HG02884 (cell line): ENCODE measurements at regions not wholly inside any gene's neighbourhood (a gene's known extent, or its start where the extent isn't known, plus 50 kb on each side); places are given as distances from the start of the nearest gene placed in this dataset.

Experiments used
- ATAC-seq: cut with Tn5 transposase; IDR thresholded peaks from one replicate; pipeline ENCODE4 v1.9.1; 2021; ENCODE audit warnings: mild to moderate bottlenecking, moderate library complexity; ENCODE audit not compliant: unreplicated experiment

DNA sequence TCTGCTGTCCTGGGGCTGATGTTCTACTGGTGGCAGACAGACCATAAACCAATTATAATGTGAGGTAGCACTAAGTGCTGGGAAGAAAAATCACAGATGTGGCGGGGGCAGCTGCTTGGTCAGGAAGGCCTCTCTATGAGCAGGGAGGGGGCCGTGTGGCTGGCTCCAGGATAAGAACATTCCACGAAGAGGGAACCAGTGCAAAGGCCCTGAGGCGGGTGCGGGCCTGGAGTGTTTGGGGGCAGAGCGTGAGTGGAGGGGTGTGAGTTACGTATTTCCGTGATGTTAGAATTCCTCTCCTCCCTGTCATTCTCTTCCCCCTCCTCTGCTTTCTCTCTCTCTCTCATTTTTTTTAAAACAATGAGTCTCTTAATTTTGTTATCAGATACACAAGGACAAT is 67.2 kb downstream of the CEBPB start:
- ATAC-seq = no peak

GRCh38 chr20:50258790-50259483 is 68.3 kb downstream of the CEBPB start:
- ATAC-seq = no peak

- no peak for ATAC-seq
Observed at GRCh38 chr20:50259705-50260478, 69.3 kb downstream of the CEBPB start.

DNA sequence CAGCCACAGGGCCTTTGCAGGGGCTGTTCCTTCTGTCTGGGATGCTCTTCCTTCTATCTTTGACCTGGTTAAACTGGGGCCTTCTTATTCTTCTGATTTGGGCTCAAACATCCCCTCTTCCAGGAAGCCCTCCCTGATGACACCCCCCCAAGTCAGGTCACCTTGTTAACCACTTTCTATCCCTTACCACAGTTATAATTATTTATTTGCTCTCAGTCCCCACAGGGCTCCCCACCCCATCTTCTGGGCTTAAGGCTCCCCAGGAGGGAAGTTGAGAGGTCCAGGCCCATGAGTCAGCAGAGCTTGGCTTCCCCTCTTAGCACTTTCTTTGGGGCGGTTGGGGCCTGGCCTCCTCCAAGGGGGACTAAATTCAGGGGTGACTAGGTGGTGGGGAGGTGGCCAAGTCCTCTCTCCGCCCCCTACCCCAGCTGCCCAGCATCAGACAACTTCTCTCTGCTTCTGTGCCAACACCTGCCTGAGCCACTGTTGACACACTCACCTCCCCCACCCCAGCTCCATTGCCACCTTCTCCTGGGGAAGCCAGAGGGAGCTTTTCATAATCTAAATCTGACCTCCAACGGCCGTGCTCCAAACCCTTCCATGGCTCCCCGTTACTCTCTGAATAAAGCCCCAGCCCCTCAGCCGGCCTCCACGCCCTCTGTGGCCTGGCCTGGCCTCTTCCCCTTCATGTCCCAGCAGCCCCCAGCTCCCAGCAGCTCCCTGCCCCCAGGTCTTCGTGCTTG is 70.0 kb downstream of the CEBPB start:
- no peak for ATAC-seq

GRCh38 chr20:50261471-50262212 is 71.0 kb downstream of the CEBPB start:
- ATAC-seq = no peak

DNA sequence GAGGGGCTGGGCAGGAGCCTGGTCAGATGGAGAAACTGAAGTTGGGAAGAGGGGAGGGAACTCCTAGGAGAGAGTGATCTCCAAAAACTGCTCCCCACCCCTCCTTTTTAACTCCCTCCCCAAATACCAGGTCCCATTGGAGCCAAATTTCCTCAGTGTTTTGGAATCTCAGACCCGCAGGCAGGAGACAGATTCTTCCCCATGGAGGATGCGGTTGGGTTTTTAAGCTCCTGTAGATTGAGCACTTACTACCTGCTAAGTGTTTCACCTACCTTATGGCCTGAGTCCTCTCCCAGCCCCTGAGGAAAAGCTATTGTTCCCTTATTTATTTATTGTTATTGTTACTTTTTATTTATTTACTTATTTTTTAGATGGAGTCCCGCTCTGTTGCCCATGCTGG is 73.2 kb downstream of the CEBPB start:
- ATAC-seq = no peak

GRCh38 chr20:50264534-50265145 is 74.0 kb downstream of the CEBPB start:
- no peak for ATAC-seq

DNA sequence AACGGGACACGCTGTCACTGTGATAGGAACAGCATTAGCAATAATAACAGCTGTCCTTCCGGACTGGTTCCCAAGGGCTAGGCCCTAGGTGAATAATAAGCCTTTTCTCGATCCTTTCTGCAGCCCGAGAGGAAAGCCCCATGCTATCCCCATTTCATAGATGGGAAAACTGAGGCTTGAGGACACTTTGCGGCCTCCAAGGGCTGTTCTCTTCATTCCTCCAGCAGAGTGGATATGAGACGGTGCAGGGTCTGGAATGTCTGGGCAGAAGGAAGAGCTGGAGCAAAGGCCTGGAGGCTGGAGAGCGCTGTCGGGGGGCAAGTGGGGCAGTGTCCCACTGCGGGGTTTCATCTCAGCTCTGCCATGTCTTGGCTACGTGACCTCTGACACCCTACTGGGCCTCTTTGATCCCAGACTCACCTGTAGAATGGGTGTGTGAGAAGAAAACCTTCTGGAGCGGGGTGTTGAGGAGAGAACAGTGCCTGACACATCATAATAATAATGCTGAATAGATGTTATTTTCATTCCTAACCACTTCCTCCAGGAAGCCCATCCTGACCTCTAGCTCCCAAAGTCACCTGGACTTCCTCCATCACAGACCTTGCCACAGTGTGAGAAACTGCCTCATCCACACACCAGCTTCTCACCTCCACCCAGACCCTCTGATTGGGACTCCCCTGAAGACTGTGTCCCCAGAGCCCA is 74.8 kb downstream of the CEBPB start:
- ATAC-seq = no peak

DNA sequence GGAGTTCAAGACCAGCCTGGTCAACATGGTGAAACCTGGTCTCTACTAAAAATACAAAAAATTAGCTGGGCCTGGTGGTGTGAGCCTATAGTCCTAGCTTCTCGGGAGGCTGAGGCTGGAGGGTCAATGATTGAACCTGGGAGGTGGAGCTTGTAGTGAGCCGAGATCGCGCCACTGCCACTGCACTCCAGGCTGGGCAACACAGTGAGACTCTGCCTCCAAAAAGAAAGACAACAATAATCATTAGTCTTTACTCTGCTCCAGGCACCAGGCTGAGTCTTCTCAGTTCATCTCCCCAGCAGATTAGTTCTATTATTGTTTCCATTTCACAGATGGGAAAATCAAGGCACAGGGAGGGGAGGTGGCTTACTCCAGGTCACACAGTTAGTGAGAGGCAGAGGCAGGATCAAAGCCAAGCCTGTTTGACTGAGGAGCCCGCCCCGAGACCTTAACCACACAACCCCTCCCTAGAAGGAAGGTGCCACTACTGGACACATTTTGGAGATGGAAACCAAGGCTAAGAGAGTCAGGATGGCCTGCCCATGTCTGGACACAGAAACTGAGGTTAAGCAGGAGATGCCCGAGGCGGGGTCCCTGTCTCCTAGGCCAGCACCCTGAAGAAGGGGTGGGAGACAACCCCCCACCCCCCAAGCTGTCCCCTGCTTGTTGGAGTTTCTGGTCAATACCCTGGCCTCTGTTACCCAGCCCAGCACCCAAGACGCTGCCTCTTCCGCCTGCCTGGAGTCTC is 75.8 kb downstream of the CEBPB start:
- ATAC-seq = no peak

- no peak for ATAC-seq
Observed at GRCh38 chr20:50267041-50267865, 76.6 kb downstream of the CEBPB start.

DNA sequence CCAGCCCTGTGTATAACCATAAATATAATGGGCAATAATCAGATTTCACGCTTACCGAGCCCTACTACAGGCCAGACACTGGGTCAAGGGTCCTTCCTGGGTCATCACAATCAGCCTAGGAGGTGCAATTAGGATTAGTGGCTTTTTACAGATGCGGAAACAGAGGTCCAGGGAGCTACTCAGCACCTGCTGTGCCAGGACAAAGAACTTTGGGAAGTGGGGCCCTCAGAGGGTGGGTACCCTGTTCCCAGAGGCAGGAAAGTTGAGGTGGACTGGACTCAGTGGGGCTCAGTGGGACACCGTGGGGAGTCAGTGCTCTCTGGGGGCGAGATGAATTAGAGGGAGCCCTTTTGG is 77.2 kb downstream of the CEBPB start:
- ATAC-seq = no peak

GRCh38 chr20:50269091-50270033 is 78.7 kb downstream of the CEBPB start:
- ATAC-seq = no peak

GRCh38 chr20:50270034-50270395 is 79.4 kb downstream of the CEBPB start:
- ATAC-seq = no peak

DNA sequence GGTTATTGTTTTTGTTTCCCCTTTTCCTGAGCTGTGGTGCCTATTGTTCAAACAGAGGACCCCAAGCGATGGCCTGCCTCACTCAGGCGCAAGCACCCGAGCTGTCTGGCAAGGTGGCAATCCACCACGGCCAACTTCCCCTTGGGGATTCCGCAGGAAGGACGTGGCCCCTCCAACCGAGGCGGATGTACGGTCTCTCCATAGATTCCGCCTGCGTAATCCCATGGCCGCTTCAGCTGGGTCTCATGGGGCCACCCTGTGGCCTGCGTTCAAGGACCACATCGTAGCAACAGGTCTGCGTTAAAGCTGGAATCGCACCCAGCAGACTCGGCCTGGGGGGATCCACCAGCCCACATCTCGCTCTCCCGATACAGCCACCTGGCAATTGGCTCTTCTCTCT is 79.9 kb downstream of the CEBPB start:
- no peak for ATAC-seq

DNA sequence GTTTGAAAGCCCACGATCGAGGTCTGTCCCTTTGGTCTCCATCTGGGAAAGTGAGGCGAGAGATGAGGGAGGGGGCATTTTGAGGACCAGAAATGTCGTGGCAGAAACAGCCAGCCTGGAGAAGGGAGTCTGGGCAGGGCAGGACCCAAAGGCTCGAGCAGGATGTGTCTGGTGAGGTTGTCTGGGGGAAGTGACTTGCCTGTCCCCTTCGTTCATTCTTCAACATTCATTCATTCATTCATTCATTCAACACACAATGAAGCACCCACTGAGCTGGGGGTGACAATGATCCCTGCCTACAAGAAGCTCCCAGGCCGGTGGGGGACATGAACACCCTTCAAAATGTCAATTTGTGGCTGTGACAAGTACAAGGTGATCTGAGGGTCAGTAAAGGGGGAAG is 80.5 kb downstream of the CEBPB start:
- no peak for ATAC-seq

- ATAC-seq = no peak
Observed at GRCh38 chr20:50271612-50272011, 81.0 kb downstream of the CEBPB start.

DNA sequence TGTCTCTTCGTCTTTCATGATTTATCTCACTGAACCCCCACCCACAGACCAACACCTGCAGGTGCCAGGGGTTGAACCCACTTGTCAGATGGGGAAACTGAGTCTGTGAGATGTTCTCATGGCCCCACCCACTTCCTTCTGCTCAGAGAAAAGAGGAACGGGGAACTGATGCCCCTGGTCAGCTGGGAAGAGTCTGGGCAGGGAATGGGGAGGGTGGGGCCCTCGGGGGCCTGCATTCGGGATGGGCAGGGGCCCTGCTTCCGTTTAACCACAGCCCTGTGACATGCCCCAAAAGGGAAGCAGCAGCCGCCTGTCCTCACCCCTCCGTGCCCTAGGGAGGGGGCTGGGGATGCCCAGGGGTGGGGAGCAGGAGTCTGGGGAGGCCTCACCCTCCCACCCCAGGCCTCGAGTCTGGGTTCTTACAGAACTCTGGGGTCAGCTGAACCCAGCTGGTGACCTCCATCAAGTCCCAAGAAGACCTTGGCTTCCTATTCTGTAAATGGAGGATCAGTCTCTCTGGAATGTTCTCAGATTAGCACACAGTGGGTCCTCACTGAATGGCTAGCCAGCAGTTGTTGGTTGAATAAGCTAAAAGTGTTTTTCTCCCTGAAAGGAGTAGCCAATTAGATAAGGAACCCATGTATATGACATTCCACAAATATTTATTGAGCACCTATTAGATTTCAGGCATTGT is 81.5 kb downstream of the CEBPB start:
- ATAC-seq = no peak
